WI38 (cell line): ENCODE measurements at regions not wholly inside any gene's neighbourhood (a gene's known extent, or its start where the extent isn't known, plus 50 kb on each side); places are given as distances from the start of the nearest gene placed in this dataset.
A peak's percentile ranks its signal among the peaks of the same experiment; 100 is the strongest.

Source experiments
- H3K4me3 ChIP-seq: 2 replicates; pipeline ENCODE4 v1.5.1; 2011; ENCODE audit warnings: low read depth, mild to moderate bottlenecking, control low read depth, low read length
- CTCF ChIP-seq: IDR thresholded peaks from 2 replicates; pipeline ENCODE4 v1.5.1; 2012; ENCODE audit warnings: low read depth, mild to moderate bottlenecking, control low read depth, low read length

GRCh38 chr19:30997222-30997621, 352.0 kb downstream of the TSHZ3 start:
- no peak for TF ChIP-seq CTCF
- no peak overlapping the region for H3K4me3 ChIP-seq

- no peak for TF ChIP-seq CTCF
Observed at GRCh38 chr19:30978639-30979038, 370.6 kb downstream of the TSHZ3 start.

GRCh38 chr19:30969591-30969990, 379.6 kb downstream of the TSHZ3 start:
- TF ChIP-seq CTCF: no peak

More at GRCh38 chr19:30978639-30979038, 370.6 kb downstream of the TSHZ3 start:
- H3K4me3 ChIP-seq: no peak overlapping the region

GRCh38 chr19:30968841-30969399, 380.3 kb downstream of the TSHZ3 start:
- no peak overlapping the region for H3K4me3 ChIP-seq
- TF ChIP-seq CTCF: no peak

More at GRCh38 chr19:30969591-30969990, 379.6 kb downstream of the TSHZ3 start:
- H3K4me3 ChIP-seq: no peak overlapping the region

GRCh38 chr19:30968210-30968609, 381.0 kb downstream of the TSHZ3 start:
- no peak overlapping the region for H3K4me3 ChIP-seq
- peak; percentile 33 for TF ChIP-seq CTCF

GRCh38 chr19:30966486-30966885, 382.8 kb downstream of the TSHZ3 start:
- H3K4me3 ChIP-seq: no peak overlapping the region
- no peak for TF ChIP-seq CTCF

- no peak for TF ChIP-seq CTCF
- H3K4me3 ChIP-seq: no peak overlapping the region
Observed at GRCh38 chr19:30959011-30959410, 390.2 kb downstream of the TSHZ3 start.
